GM19099 (cell line): ENCODE measurements at regions not wholly inside any gene's neighbourhood (a gene's known extent, or its start where the extent isn't known, plus 50 kb on each side); places are given as distances from the start of the nearest gene placed in this dataset.

Experiments
- POLR2A ChIP-seq: IDR thresholded peaks from 3 replicates; pipeline ENCODE4 v1.6.1; 2011; ENCODE audit warnings: low read depth; ENCODE audit not compliant: insufficient read length; ENCODE audit errors: extremely low read depth

DNA sequence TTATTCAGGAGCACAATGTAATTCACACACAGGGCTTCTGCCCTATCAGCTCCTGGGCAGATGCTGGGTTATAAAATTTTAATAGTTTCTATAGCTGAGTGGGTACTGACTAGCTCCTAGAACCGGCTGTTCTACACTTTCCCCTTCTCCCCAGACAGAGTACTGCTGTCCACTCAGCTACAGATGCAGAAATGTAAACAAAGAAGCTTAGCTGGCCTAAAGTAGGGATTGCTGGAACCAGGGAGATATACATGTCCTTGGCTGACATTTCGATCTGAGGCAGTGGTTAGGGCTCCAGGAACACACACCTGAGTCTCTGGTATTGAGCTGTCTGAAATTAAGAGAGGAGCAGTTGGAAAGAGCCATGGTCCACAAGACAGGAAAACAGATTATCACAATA lies 211.5 kb upstream of the USP24 start:
- no peak for TF ChIP-seq POLR2A

DNA sequence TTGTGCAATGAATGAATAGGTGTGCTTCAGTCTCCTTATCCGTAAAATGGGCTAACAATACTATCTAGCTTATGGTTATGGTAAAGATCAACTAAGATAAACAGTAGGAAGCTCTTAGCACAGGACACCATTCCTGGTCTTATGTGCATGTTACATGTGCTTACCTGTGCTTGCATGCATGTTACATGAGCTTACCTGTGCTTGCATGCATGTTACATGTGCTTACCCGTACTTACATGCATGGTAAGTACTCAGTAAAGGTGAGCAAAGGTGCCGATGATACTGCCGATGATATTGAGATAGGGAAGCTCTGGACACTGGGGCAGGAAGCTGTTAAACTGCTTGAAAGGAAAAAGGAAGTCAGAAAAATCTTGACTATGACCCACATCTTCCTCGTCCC lies 211.0 kb upstream of the USP24 start:
- TF ChIP-seq POLR2A = no peak

- TF ChIP-seq POLR2A = no peak
Measured at GRCh38 chr1:55425310-55425930, 210.3 kb upstream of the USP24 start.

GRCh38 chr1:55423376-55423775 lies 208.2 kb upstream of the USP24 start:
- no peak for TF ChIP-seq POLR2A

GRCh38 chr1:55420929-55421716 lies 206.0 kb upstream of the USP24 start:
- no peak for TF ChIP-seq POLR2A

- no peak for TF ChIP-seq POLR2A
Measured at GRCh38 chr1:55420026-55420425, 204.9 kb upstream of the USP24 start.

DNA sequence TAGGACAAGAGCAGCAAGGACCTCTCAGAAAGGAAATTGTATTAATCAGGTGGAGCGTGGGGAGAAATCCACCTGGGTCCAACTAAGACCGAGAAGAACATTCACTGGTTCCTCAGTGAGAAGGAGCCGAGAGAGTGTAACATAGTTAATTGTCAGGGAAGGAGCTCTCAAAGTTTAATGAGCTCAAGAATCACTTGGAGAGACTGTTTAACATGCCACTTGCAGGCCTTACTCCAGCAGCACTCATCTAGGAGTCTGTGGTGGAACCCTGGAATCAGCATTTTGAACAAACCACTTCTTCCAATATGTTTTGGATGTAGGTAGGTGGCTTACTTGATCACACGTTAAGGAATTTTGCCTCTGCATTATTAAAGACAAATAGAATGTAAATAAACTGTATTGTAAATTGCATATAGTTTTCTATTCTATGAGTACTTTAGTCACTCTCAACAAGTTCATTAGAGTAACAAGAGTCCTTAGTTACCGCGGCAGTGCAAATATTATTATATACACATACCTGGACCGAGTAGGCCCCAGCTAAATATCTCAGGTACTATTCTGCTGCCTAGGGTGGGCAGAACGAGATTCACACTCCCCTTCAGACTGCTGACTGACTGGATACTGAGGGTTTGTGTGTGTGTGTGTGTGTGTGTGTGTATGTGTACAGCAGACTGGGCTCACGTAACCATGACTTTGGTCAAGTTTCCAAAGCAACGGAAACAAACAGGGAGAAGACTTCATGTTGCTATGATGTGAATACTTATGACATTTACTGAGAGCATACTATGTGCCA lies 203.2 kb upstream of the USP24 start:
- TF ChIP-seq POLR2A = no peak

- no peak for TF ChIP-seq POLR2A
Measured at GRCh38 chr1:55416164-55416842, 201.1 kb upstream of the USP24 start.

DNA sequence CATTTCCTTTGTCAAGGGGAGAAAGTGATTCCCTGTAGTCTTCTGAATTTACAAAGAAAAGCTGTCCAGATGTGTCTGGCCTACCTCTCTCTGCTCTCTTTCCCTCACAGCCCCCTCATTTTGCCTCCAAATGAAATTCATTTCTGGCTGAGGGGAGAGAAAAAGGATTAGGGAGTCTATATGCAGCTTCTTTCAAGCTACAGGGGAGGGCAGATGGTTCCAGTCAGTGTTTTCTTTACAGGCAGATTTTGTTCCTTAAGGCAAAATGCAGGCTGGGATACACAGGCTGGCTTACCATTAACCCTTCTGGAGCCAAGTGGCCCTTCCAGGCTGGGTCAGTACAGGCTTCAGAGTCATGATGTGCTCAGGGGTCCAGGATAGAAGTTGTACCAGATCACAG lies 198.1 kb upstream of the USP24 start:
- no peak for TF ChIP-seq POLR2A

DNA sequence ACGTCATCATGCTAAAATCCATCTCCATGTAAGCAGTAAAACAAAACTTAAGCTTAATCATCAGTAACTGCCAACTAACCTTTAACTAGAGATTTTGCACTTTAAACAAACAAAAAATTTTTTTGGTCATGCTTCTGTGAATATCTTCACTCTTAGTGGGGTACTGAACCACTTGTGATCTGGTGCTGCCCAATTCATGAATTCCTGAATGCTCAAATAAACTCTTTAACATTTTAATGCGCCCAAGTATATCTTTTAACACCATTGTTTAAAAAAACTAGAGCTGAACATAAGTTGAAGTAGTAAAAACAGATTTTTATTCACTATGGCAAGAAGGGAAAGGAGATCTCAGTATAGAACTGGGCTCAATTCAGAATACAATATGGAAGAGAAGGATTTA lies 196.9 kb upstream of the USP24 start:
- no peak for TF ChIP-seq POLR2A

GRCh38 chr1:55402671-55403464 lies 187.7 kb upstream of the USP24 start:
- no peak for TF ChIP-seq POLR2A

DNA sequence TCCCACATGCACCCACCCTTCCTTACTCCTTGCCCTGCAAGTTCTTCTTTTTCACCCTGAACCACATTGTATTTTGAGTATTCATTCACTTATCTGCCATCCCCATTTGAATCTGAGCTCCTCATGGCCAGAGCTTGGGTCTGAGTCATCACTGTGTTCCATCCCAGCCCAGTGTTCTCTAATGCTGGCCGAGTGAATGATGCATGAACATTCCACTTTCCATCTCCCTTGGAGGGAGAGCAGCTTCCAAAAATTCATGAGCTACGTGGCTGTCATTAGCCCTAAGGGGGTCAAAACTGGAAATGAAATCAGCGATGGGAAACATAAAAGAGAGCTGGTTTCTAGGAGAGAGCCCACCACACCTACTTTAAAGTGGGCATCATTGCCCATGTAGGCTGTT lies 187.0 kb upstream of the USP24 start:
- TF ChIP-seq POLR2A = no peak

GRCh38 chr1:55400508-55400907 lies 185.3 kb upstream of the USP24 start:
- TF ChIP-seq POLR2A = no peak

DNA sequence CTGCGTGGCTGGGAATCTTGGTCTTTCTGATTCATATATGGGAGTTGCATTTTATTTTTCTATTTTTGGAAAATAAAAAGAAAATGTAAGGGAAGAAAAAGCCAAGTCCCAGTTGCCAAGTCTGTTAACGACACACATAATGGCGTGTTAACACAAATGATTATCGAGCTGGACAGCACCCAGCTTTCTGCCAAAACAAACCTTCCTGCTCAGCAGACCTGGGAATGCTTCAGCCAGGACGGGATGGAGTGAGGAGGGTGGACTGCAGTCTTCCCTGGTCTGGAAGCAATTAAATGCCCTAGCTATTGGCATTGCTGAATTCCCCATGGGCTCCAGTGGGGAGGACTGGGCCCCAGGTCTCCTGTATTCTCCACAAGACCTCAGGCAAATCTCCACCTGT lies 184.2 kb upstream of the USP24 start:
- TF ChIP-seq POLR2A = no peak
